Osteoblast (primary cell): ENCODE measurements at regions not wholly inside any gene's neighbourhood (a gene's known extent, or its start where the extent isn't known, plus 50 kb on each side); places are given as distances from the start of the nearest gene placed in this dataset.

Experiments
- DNase-seq: peaks from one replicate; pipeline ENCODE4 v3.0.0; 2011; ENCODE audit warnings: low spot score, mixed read lengths; ENCODE audit not compliant: insufficient read length; ENCODE audit errors: missing footprints
- H2AFZ ChIP-seq: 2 replicates; pipeline ENCODE4 v1.6.0; 2011; ENCODE audit warnings: mild to moderate bottlenecking, low read length
- H3K27ac ChIP-seq: 2 replicates; pipeline ENCODE4 v1.5.1; 2011; ENCODE audit warnings: mild to moderate bottlenecking, low read depth, low read length, moderate library complexity
- H3K27me3 ChIP-seq: 2 replicates; pipeline ENCODE4 v1.6.0; 2012; ENCODE audit warnings: mild to moderate bottlenecking, control low read depth, inconsistent platforms, low read length, moderate library complexity; ENCODE audit not compliant: insufficient read depth
- H3K36me3 ChIP-seq: 2 replicates; pipeline ENCODE4 v1.5.1; 2011; ENCODE audit warnings: mild to moderate bottlenecking, low read length, control low read depth, moderate library complexity; ENCODE audit not compliant: insufficient read depth
- H3K4me1 ChIP-seq: 2 replicates; pipeline ENCODE4 v1.5.1; 2011; ENCODE audit warnings: mild to moderate bottlenecking, low read length, control low read depth, moderate library complexity; ENCODE audit not compliant: insufficient read depth
- H3K4me2 ChIP-seq: 2 replicates; pipeline ENCODE4 v1.6.0; 2011; ENCODE audit warnings: mild to moderate bottlenecking, low read length; ENCODE audit not compliant: insufficient read depth
- H3K4me3 ChIP-seq: fragments of 200-600 bp; sonication (generic); 3 replicates; pipeline ENCODE4 v1.5.1; 2012; ENCODE audit warnings: mild to moderate bottlenecking, low read length, inconsistent platforms; ENCODE audit not compliant: insufficient read depth
- H3K79me2 ChIP-seq: 2 replicates; pipeline ENCODE4 v1.6.0; 2012; ENCODE audit warnings: mild to moderate bottlenecking, low read length, control low read depth, inconsistent platforms; ENCODE audit not compliant: insufficient read depth
- H3K9me3 ChIP-seq: 2 replicates; pipeline ENCODE4 v1.5.1; 2011; ENCODE audit warnings: low read depth, low read length, control low read depth
- H4K20me1 ChIP-seq: 2 replicates; pipeline ENCODE4 v1.6.0; 2012; ENCODE audit warnings: mild to moderate bottlenecking, low read length, control low read depth; ENCODE audit not compliant: insufficient read depth
- CTCF ChIP-seq: IDR thresholded peaks from 2 replicates; pipeline ENCODE4 v1.5.1; 2011; ENCODE audit warnings: mild to moderate bottlenecking, low read depth, low read length, moderate library complexity; ENCODE audit errors: extremely low read depth

DNA sequence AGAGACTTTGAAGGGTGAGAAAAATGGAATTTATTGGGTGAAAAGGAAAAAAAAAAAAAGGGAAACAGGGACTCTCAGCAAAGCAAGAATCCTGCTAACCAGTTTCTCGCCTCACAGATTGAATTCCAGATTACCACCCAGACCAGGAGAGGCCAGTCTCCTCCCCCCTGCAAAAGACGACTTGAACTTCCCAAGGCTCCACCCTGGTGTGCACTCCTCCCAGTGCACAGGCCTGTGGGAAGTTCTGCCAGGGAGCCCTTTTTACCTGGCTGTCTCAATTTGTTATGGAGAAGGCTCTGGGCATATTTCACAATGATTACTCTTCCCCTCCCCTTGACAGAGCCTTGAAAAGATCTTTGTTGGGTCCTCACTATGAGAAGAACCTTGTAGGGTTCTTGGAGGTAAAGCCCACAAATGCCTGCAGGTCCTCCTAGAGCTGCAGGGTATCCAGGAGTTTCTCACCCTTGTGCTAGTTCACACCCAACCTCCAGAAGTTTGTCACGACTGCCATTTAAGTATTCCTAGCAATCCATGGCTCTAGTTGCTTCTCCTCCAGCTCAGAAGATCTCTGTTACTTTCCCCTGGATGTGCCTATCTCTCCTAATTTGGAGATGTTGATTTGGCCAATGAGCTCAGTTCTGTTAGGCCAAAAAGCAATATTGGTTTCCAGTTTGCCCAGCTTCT is 229.8 kb upstream of the TMTC4 start:
- no peaks in the 10 kb centered on the region for H3K9me3 ChIP-seq
- H3K79me2 ChIP-seq = no peaks in the 10 kb centered on the region
- no peak overlapping the region for H3K27ac ChIP-seq
- H3K36me3 ChIP-seq = no peaks in the 10 kb centered on the region
- no peak for TF ChIP-seq CTCF
- no peak for DNase-seq
- no peak overlapping the region for H3K4me2 ChIP-seq
- no peaks in the 10 kb centered on the region for H3K4me1 ChIP-seq
- H4K20me1 ChIP-seq = no peaks in the 10 kb centered on the region
- H3K27me3 ChIP-seq = peaks cover 5% of the 10 kb centered on the region
- no peak overlapping the region for H3K4me3 ChIP-seq
- H2AFZ ChIP-seq = no peak overlapping the region

- H3K4me1 ChIP-seq = no peaks in the 10 kb centered on the region
- H3K4me2 ChIP-seq = no peak overlapping the region
- no peak overlapping the region for H3K4me3 ChIP-seq
- H3K79me2 ChIP-seq = no peaks in the 10 kb centered on the region
- TF ChIP-seq CTCF = no peak
- no peaks in the 10 kb centered on the region for H3K36me3 ChIP-seq
- DNase-seq = no peak
- H3K27me3 ChIP-seq = no peaks in the 10 kb centered on the region
- H2AFZ ChIP-seq = no peak overlapping the region
- no peak overlapping the region for H3K27ac ChIP-seq
- no peaks in the 10 kb centered on the region for H3K9me3 ChIP-seq
- no peaks in the 10 kb centered on the region for H4K20me1 ChIP-seq
These were observed 225.2 kb upstream of the TMTC4 start for GRCh38 chr13:100899720-100900316.

- no peak for DNase-seq
- Histone ChIP-seq H3K27me3 (no peaks in the 10 kb centered on the region), H4K20me1 (no peaks in the 10 kb centered on the region), H3K4me1 (no peaks in the 10 kb centered on the region), H2AFZ (no peak overlapping the region), H3K79me2 (no peaks in the 10 kb centered on the region), H3K4me2 (no peak overlapping the region), H3K36me3 (no peaks in the 10 kb centered on the region), H3K4me3 (no peak overlapping the region), H3K9me3 (no peaks in the 10 kb centered on the region), H3K27ac (no peak overlapping the region)
- TF ChIP-seq CTCF = no peak
These were observed 223.8 kb upstream of the TMTC4 start for GRCh38 chr13:100898431-100898830.

GRCh38 chr13:100895651-100896050 is 221.1 kb upstream of the TMTC4 start:
- no peak overlapping the region for H3K4me3 ChIP-seq
- no peak overlapping the region for H3K27ac ChIP-seq
- H3K4me1 ChIP-seq = no peaks in the 10 kb centered on the region
- no peak for TF ChIP-seq CTCF
- H3K27me3 ChIP-seq = no peaks in the 10 kb centered on the region
- H3K9me3 ChIP-seq = no peaks in the 10 kb centered on the region
- no peak overlapping the region for H3K4me2 ChIP-seq
- H3K79me2 ChIP-seq = no peaks in the 10 kb centered on the region
- H4K20me1 ChIP-seq = no peaks in the 10 kb centered on the region
- no peak overlapping the region for H2AFZ ChIP-seq
- DNase-seq = no peak
- H3K36me3 ChIP-seq = no peaks in the 10 kb centered on the region
